Uterus (tissue), 3 donors: ENCODE measurements at regions not wholly inside any gene's neighbourhood (a gene's known extent, or its start where the extent isn't known, plus 50 kb on each side); places are given as distances from the start of the nearest gene placed in this dataset.

Source experiments
- DNase-seq, 2 donors: peaks; one replicate each; pipeline ENCODE4 v3.0.0-alpha.2; 2019 to 2020
- H3K27ac ChIP-seq, 2 donors: fragments of 200-600 bp; sonication (generic); 1 replicate in 1 of 2; 2 replicates in 1 of 2; pipeline ENCODE4 v1.5.1; 2016 to 2018
- H3K27me3 ChIP-seq, 2 donors: fragments of 200-600 bp; sonication (generic); one replicate each; pipeline ENCODE4 v1.5.1; 2018 to 2019; ENCODE audit warnings: control low read depth in 1 of 2
- H3K36me3 ChIP-seq, 2 donors: fragments of 200-600 bp; sonication (generic); one replicate each; pipeline ENCODE4 v1.5.1; 2019; ENCODE audit warnings: control low read depth in 1 of 2
- H3K4me1 ChIP-seq, 2 donors: fragments of 200-600 bp; sonication (generic); one replicate each; pipeline ENCODE4 v1.5.1; 2018 to 2019; ENCODE audit warnings: control low read depth in 1 of 2
- H3K4me3 ChIP-seq, 2 donors: fragments of 200-600 bp; sonication (generic); 1 replicate in 1 of 2; 2 replicates in 1 of 2; pipeline ENCODE4 v1.5.1; 2018 to 2019; ENCODE audit warnings: mild to moderate bottlenecking in 1 of 2
- H3K9me3 ChIP-seq, 2 donors: fragments of 200-600 bp; sonication (generic); one replicate each; pipeline ENCODE4 v1.5.1; 2019; ENCODE audit warnings: control low read depth in 1 of 2
- POLR2A ChIP-seq, 2 donors: fragments of 450-650 bp; IDR thresholded peaks; one replicate each; pipeline ENCODE4 v1.6.1; 2016; ENCODE audit warnings: antibody characterized with exemption in 2 of 2, mild to moderate bottlenecking in 1 of 2, moderate library complexity in 1 of 2
- intact Hi-C: fragments of 100-400 bp; cut with DNase I; formaldehyde crosslinking; loops from one replicate; pipeline ENCODE4 v1.15.1; 2023; ENCODE audit warnings: low total_unique reads
- TF ChIP-seq, protein P1 (sequence below), 4 experiments: fragments of 200-600 bp in 2 of 4; fragments of 450-650 bp in 2 of 4; sonication (generic) in 2 of 4; IDR thresholded peaks; one replicate each; pipeline ENCODE4 v1.5.1; 2016 to 2019; ENCODE audit warnings: antibody characterized with exemption in 4 of 4, mild to moderate bottlenecking in 2 of 4, moderate library complexity in 1 of 4
- donor health status: DM: yes; HTN: yes; CAD: no.

DNA sequence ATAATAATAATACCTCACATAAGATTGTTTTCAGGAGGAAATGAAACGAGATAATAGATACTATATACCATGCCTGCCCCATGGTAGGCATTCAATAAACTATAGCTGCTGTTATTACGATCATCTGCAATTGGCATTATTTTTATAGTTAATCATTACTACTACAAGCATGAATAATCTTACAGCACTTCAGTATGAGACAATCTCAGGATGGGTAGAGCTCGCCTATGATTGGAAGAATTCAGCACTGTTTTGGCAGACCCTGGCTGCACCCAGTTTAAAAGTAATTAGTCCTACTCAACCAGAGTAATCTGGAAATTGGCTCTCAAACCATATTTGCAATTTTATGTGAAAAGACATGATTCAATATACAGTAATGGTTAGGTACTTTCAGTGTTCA, 105.0 kb upstream of the DPYD start:
- Histone ChIP-seq H3K4me3 (no peak overlapping the region), H3K4me1 (no peaks in the 10 kb centered on the region), H3K27ac (no peak overlapping the region), H3K27me3 (no peaks in the 10 kb centered on the region), H3K9me3 (no peaks in the 10 kb centered on the region), H3K36me3 (no peaks in the 10 kb centered on the region)
- DNase-seq, result no peak
- intact Hi-C loops, result no loop called here
- no peak for TF ChIP-seq POLR2A (IDR thresholded peaks at IDR 0.05)
- TF ChIP-seq, protein P1, sequence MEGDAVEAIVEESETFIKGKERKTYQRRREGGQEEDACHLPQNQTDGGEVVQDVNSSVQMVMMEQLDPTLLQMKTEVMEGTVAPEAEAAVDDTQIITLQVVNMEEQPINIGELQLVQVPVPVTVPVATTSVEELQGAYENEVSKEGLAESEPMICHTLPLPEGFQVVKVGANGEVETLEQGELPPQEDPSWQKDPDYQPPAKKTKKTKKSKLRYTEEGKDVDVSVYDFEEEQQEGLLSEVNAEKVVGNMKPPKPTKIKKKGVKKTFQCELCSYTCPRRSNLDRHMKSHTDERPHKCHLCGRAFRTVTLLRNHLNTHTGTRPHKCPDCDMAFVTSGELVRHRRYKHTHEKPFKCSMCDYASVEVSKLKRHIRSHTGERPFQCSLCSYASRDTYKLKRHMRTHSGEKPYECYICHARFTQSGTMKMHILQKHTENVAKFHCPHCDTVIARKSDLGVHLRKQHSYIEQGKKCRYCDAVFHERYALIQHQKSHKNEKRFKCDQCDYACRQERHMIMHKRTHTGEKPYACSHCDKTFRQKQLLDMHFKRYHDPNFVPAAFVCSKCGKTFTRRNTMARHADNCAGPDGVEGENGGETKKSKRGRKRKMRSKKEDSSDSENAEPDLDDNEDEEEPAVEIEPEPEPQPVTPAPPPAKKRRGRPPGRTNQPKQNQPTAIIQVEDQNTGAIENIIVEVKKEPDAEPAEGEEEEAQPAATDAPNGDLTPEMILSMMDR (IDR thresholded peaks at IDR 0.05), result no peak

DNA sequence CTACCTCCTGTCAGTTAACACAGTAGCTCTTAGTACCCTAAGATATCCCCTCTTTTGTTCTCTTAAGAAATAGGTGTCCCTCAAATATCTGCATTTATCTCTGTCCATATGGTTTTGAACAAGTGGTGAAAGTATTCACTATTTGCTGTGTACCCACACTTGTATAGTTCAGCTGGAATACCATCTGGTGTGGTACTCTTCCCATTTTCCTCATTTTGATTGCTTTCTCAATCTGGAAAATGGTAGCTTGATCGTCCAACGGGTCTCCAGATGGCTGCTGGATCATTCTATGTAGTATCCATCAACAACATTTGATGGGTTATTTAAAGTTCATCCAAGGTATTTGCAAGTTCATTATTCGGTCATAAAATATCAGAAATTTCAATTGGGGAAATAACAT, 100.3 kb upstream of the DPYD start:
- H3K9me3 ChIP-seq, result no peaks in the 10 kb centered on the region

DNA sequence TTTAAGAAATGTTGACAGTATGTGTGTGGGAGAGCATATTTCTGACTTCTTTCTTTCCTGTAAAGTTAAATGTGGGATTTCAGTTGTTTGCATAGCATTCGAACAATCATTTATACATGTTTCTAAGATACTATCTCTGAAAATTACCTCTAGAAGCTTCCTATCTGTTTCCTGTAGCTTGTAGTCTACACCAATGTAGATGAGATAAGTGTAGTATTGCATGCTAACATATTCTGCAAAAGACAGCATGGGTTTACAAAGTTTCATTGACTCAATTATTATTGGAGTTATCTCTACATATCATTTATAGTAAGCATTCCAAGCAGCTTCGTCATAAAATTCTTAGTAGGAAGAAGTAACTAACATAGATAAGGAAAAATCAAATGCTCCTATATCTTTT, 98.9 kb upstream of the DPYD start:
- Histone ChIP-seq H3K9me3 (no peaks in the 10 kb centered on the region), H3K36me3 (no peaks in the 10 kb centered on the region), H3K4me3 (no peak overlapping the region), H3K27ac (no peak overlapping the region), H3K4me1 (no peaks in the 10 kb centered on the region), H3K27me3 (no peaks in the 10 kb centered on the region)
- TF ChIP-seq POLR2A (IDR thresholded peaks at IDR 0.05), result no peak
- TF ChIP-seq, protein P1 (IDR thresholded peaks at IDR 0.05), result no peak
- DNase-seq, result no peak
- intact Hi-C loops, result no loop called here

More for the DNA sequence above, 100.3 kb upstream of the DPYD start:
- intact Hi-C loops, result no loop called here
- Histone ChIP-seq H3K4me3 (no peak overlapping the region), H3K27me3 (no peaks in the 10 kb centered on the region), H3K36me3 (no peaks in the 10 kb centered on the region), H3K4me1 (no peaks in the 10 kb centered on the region), H3K27ac (no peak overlapping the region)
- DNase-seq, result no peak
- TF ChIP-seq POLR2A (IDR thresholded peaks at IDR 0.05), result no peak
- TF ChIP-seq, protein P1 (IDR thresholded peaks at IDR 0.05), result no peak

DNA sequence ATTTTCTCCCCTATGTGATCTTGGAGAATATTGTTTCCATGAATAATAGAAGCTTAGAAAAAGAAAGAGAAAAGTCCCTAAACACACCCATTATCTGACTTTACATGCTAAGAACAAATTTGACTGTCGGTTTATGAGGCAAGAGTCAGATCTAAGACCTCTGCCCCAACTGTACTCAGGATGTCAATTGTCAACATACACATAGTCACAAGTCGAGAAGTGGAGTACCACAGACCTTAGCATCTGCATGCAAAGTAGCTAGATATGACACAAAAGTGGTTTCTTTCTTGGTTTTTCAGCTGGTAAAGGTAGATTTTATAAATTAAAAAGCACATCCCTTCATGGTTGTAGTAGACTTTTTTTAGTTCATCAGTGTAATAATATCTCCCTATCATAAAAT, 97.2 kb upstream of the DPYD start:
- Histone ChIP-seq H3K9me3 (no peaks in the 10 kb centered on the region), H3K27ac (no peak overlapping the region), H3K27me3 (no peaks in the 10 kb centered on the region), H3K4me3 (no peak overlapping the region), H3K4me1 (no peaks in the 10 kb centered on the region), H3K36me3 (no peaks in the 10 kb centered on the region)
- TF ChIP-seq, protein P1 (IDR thresholded peaks at IDR 0.05), result no peak
- no peak for TF ChIP-seq POLR2A (IDR thresholded peaks at IDR 0.05)
- DNase-seq, result no peak
- intact Hi-C loops, result no loop called here

DNA sequence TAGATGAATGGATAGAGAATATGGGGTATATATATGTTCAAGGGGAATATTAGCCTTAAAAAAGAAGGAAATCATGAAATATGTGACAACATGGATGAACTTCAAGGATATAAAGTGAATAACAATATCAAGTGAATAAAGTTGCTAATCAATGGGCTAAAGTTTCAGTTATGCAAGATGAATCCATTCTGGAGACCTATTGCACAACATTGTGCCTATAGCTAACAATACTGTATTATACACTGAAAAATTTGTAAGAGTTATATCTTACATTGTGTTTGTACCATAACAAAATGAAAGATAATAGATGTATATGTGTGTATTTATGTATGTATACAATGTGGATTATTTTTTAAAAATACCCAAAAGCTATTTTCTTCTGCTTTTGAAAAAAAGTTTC, 96.3 kb upstream of the DPYD start:
- H3K27ac ChIP-seq, result no peak overlapping the region
- no peak for DNase-seq
- H3K9me3 ChIP-seq, result no peaks in the 10 kb centered on the region
- no peaks in the 10 kb centered on the region for H3K4me1 ChIP-seq
- intact Hi-C loops, result no loop called here
- no peaks in the 10 kb centered on the region for H3K36me3 ChIP-seq
- TF ChIP-seq, protein P1 (IDR thresholded peaks at IDR 0.05), result no peak
- TF ChIP-seq POLR2A (IDR thresholded peaks at IDR 0.05), result no peak
- H3K4me3 ChIP-seq, result no peak overlapping the region
- H3K27me3 ChIP-seq, result no peaks in the 10 kb centered on the region
